ENCODE measurements at regions not wholly inside any gene's neighbourhood (a gene's known extent, or its start where the extent isn't known, plus 50 kb on each side); places are given as distances from the start of the nearest gene placed in this dataset.

- H3K9me3 ChIP-seq = peaks cover 0 to 12% of the 10 kb centered on the region in 2 donors
- H3K36me3 ChIP-seq = no peaks in the 10 kb centered on the region
- peaks cover 0 to 6% of the 10 kb centered on the region in 2 donors for H3K4me1 ChIP-seq
- no peaks in the 10 kb centered on the region for H3K27me3 ChIP-seq
- no peak for DNase-seq (ENCODE audit: low spot score)
- no peak for TF ChIP-seq CTCF (IDR thresholded peaks at IDR 0.05)
- H3K4me3 ChIP-seq = no peak overlapping the region
- H3K27ac ChIP-seq = no peak overlapping the region
Measured at GRCh38 chr13:106344342-106344741, 191.1 kb downstream of the EFNB2 start.

- Histone ChIP-seq H3K27me3 (no peaks in the 10 kb centered on the region), H3K4me3 (no peak overlapping the region), H3K9me3 (peaks cover 0 to 12% of the 10 kb centered on the region in 2 donors), H3K36me3 (no peaks in the 10 kb centered on the region), H3K4me1 (peaks cover 0 to under 1% of the 10 kb centered on the region in 2 donors), H3K27ac (no peak overlapping the region)
- no peak for DNase-seq (ENCODE audit: low spot score)
- no peak for TF ChIP-seq CTCF (IDR thresholded peaks at IDR 0.05)
Measured at GRCh38 chr13:106343836-106344235, 191.6 kb downstream of the EFNB2 start.

- peaks cover 0 to 12% of the 10 kb centered on the region in 2 donors for H3K9me3 ChIP-seq
- no peak overlapping the region for H3K4me3 ChIP-seq
- no peaks in the 10 kb centered on the region for H3K36me3 ChIP-seq
- H3K27me3 ChIP-seq = no peaks in the 10 kb centered on the region
- no peak for TF ChIP-seq CTCF (IDR thresholded peaks at IDR 0.05)
- no peak overlapping the region for H3K27ac ChIP-seq
- H3K4me1 ChIP-seq = no peaks in the 10 kb centered on the region
- no peak for DNase-seq (ENCODE audit: low spot score)
Measured at GRCh38 chr13:106340249-106340648, 195.2 kb downstream of the EFNB2 start.

GRCh38 chr13:106337096-106337850 is 198.2 kb downstream of the EFNB2 start:
- TF ChIP-seq CTCF (IDR thresholded peaks at IDR 0.05) = no peak
- Histone ChIP-seq H3K4me1 (no peaks in the 10 kb centered on the region), H3K36me3 (no peaks in the 10 kb centered on the region), H3K27me3 (no peaks in the 10 kb centered on the region), H3K27ac (no peak overlapping the region), H3K9me3 (peaks cover 0 to 12% of the 10 kb centered on the region in 2 donors), H3K4me3 (no peak overlapping the region)
- no peak for DNase-seq (ENCODE audit: low spot score)

- H3K9me3 ChIP-seq = peaks cover 0 to 12% of the 10 kb centered on the region in 2 donors
- no peaks in the 10 kb centered on the region for H3K27me3 ChIP-seq
- no peak for DNase-seq (ENCODE audit: low spot score)
- H3K36me3 ChIP-seq = no peaks in the 10 kb centered on the region
- TF ChIP-seq CTCF (IDR thresholded peaks at IDR 0.05) = no peak
- H3K4me3 ChIP-seq = no peak overlapping the region
- no peaks in the 10 kb centered on the region for H3K4me1 ChIP-seq
- no peak overlapping the region for H3K27ac ChIP-seq
Measured at GRCh38 chr13:106336668-106337067, 198.8 kb downstream of the EFNB2 start.

- Histone ChIP-seq H3K27ac (no peak overlapping the region), H3K27me3 (no peaks in the 10 kb centered on the region), H3K4me3 (no peak overlapping the region), H3K36me3 (no peaks in the 10 kb centered on the region), H3K9me3 (no peaks in the 10 kb centered on the region), H3K4me1 (no peaks in the 10 kb centered on the region)
- DNase-seq (ENCODE audit: low spot score) = no peak
- TF ChIP-seq CTCF (IDR thresholded peaks at IDR 0.05) = no peak
Measured at GRCh38 chr13:106332621-106333020, 202.8 kb downstream of the EFNB2 start.

Data from right atrium auricular region (tissue), 2 donors.